ENCODE measurements at regions not wholly inside any gene's neighbourhood (a gene's known extent, or its start where the extent isn't known, plus 50 kb on each side); places are given as distances from the start of the nearest gene placed in this dataset.

GRCh38 chr3:59271971-59272370 lies 222.1 kb upstream of the CFAP20DC start:
- ATAC-seq: no peak
- no peak overlapping the region for H3K4me3 ChIP-seq
- no peaks in the 10 kb centered on the region for H3K9me3 ChIP-seq
- TF ChIP-seq PBX3 (IDR thresholded peaks at IDR 0.05): no peak
- no peak for TF ChIP-seq HOXA7 (CRISPR knock-in tag; IDR thresholded peaks at IDR 0.05)
- no peak for TF ChIP-seq HEYL (CRISPR knock-in tag; IDR thresholded peaks at IDR 0.05)
- no peak for TF ChIP-seq GATA3 (IDR thresholded peaks at IDR 0.05; ENCODE audit: borderline replicate concordance)
- no peak for TF ChIP-seq HOXB5 (CRISPR knock-in tag; IDR thresholded peaks at IDR 0.05)
- no peak for TF ChIP-seq CEBPB (IDR thresholded peaks at IDR 0.05)
- no peak for TF ChIP-seq RAD21 (conservative IDR thresholded peaks at IDR 0.05 in 1 of 2, IDR thresholded peaks at IDR 0.05 in 1 of 2)
- TF ChIP-seq CHD2 (IDR thresholded peaks at IDR 0.05; ENCODE audit: low read length, partially characterized antibody): no peak
- TF ChIP-seq CHD4 (IDR thresholded peaks at IDR 0.05; ENCODE audit: borderline replicate concordance): no peak
- TF ChIP-seq ESRRA (IDR thresholded peaks at IDR 0.05; ENCODE audit: borderline replicate concordance, low read length): no peak
- TF ChIP-seq EP300 (IDR thresholded peaks at IDR 0.05): no peak
- no peak for TF ChIP-seq RFX5 (IDR thresholded peaks at IDR 0.05)
- TF ChIP-seq ZSCAN20 (CRISPR knock-in tag; IDR thresholded peaks at IDR 0.05): no peak
- TF ChIP-seq KDM1A (IDR thresholded peaks at IDR 0.05; ENCODE audit: low read depth): no peak
- TF ChIP-seq KDM5A (IDR thresholded peaks at IDR 0.05): no peak
- TF ChIP-seq ZC3H11A (IDR thresholded peaks at IDR 0.05): no peak
- no peak for TF ChIP-seq MAFK (IDR thresholded peaks at IDR 0.05; ENCODE audit: partially characterized antibody)
- no peak for TF ChIP-seq HDAC2 (IDR thresholded peaks at IDR 0.05)
- no peak for TF ChIP-seq EHMT2 (IDR thresholded peaks at IDR 0.05; ENCODE audit: low read depth)
- no peak for TF ChIP-seq HOXB13 (CRISPR knock-in tag; IDR thresholded peaks at IDR 0.05; ENCODE audit: low read depth)
- H3K4me1 ChIP-seq: no peaks in the 10 kb centered on the region
- H3K27ac ChIP-seq: no peak overlapping the region
- no peak overlapping the region for H3K4me2 ChIP-seq
- FAIRE-seq: no peak
- WGBS (ENCODE audit: missing lambda C conversion rate): 0% methylated on average over 2 of the region's 2 CpGs
- no peak for DNase-seq (ENCODE audit: low read depth in 1 of 2, low spot score in 1 of 2)
- ChIA-PET CTCF (no interaction called here), POLR2A (no interaction called here)

GRCh38 chr3:59270921-59271320 lies 221.1 kb upstream of the CFAP20DC start:
- CTCF ChIA-PET: no interaction called here

More at GRCh38 chr3:59270921-59271320, 221.1 kb upstream of the CFAP20DC start:
- H3K4me2 ChIP-seq: no peak overlapping the region
- no peaks in the 10 kb centered on the region for H3K4me1 ChIP-seq
- no peak for FAIRE-seq
- ATAC-seq: no peak
- no peaks in the 10 kb centered on the region for H3K9me3 ChIP-seq
- no peak for DNase-seq (ENCODE audit: low read depth in 1 of 2, low spot score in 1 of 2)
- WGBS (ENCODE audit: missing lambda C conversion rate): 52% methylated on average over 4 of the region's 4 CpGs
- POLR2A ChIA-PET: no interaction called here
- H3K4me3 ChIP-seq: no peak overlapping the region
- no peak for TF ChIP-seq NFE2L2 (conservative IDR thresholded peaks at IDR 0.05; ENCODE audit: low read length)
- no peak for TF ChIP-seq ZSCAN20 (CRISPR knock-in tag; IDR thresholded peaks at IDR 0.05)
- no peak for TF ChIP-seq CTCF (IDR thresholded peaks at IDR 0.05)
- no peak for TF ChIP-seq NR3C1 (IDR thresholded peaks at IDR 0.05)
- TF ChIP-seq BCL3 (IDR thresholded peaks at IDR 0.05): no peak
- no peak for TF ChIP-seq POLR2A (IDR thresholded peaks at IDR 0.05; ENCODE audit: low read length)
- no peak for TF ChIP-seq MAZ (IDR thresholded peaks at IDR 0.05; ENCODE audit: borderline replicate concordance, low read depth, low read length)
- TF ChIP-seq CHD2 (IDR thresholded peaks at IDR 0.05; ENCODE audit: low read length, partially characterized antibody): no peak
- TF ChIP-seq KDM5A (IDR thresholded peaks at IDR 0.05): no peak
- no peak for TF ChIP-seq TP53 (CRISPR knock-in tag; IDR thresholded peaks at IDR 0.05)
- TF ChIP-seq KDM1A (IDR thresholded peaks at IDR 0.05; ENCODE audit: low read depth): no peak
- TF ChIP-seq CBX8 (IDR thresholded peaks at IDR 0.05): no peak
- no peak overlapping the region for H3K27ac ChIP-seq
